Body of pancreas (tissue), 4 donors: ENCODE measurements at regions not wholly inside any gene's neighbourhood (a gene's known extent, or its start where the extent isn't known, plus 50 kb on each side); places are given as distances from the start of the nearest gene placed in this dataset.
A peak's percentile ranks its signal among the peaks of the same experiment; 100 is the strongest.

Source experiments
- ATAC-seq: fragments of 150-250 bp; one replicate; pipeline ENCODE4 v1.9.1; 2016
- DNase-seq, 4 donors: peaks; one replicate each; pipeline ENCODE4 v3.0.0-alpha.2; 2019
- H3K27ac ChIP-seq, 4 donors: fragments of 200-600 bp; sonication (generic); 1 replicate in 3 of 4; 2 replicates in 1 of 4; pipeline versions ENCODE4 v1.5.1 to v1.6.1; 2016 to 2019; ENCODE audit warnings: mild to moderate bottlenecking in 1 of 4, mixed read lengths in 1 of 4, moderate library complexity in 1 of 4
- H3K27me3 ChIP-seq, 2 donors: fragments of 200-600 bp; sonication (generic); one replicate each; pipeline ENCODE4 v1.6.0; 2016; ENCODE audit warnings: mild to moderate bottlenecking in 1 of 2
- H3K36me3 ChIP-seq, 2 donors: fragments of 200-600 bp; sonication (generic); replicated peaks in 1 of 2; 2 replicates each; pipeline ENCODE4 v1.5.1; 2016; ENCODE audit warnings: low read depth in 2 of 2; ENCODE audit not compliant: insufficient read depth in 1 of 2
- H3K4me1 ChIP-seq: fragments of 200-600 bp; sonication (generic); one replicate; pipeline ENCODE4 v1.6.0; 2016
- H3K4me3 ChIP-seq, 2 donors: fragments of 200-600 bp; sonication (generic); 1 replicate in 1 of 2; 2 replicates in 1 of 2; pipeline ENCODE4 v1.5.1; 2016 to 2019
- H3K9me3 ChIP-seq, 3 donors: fragments of 200-600 bp; sonication (generic); 1 replicate in 2 of 3; 2 replicates in 1 of 3; pipeline ENCODE4 v1.5.1; 2016
- CTCF ChIP-seq, 7 experiments: fragments of 450-650 bp in 4 of 7; fragments of 200-600 bp in 3 of 7; sonication (generic) in 3 of 7; IDR thresholded peaks; one replicate each; pipeline ENCODE4 v1.5.1; 2016 to 2019; ENCODE audit warnings: antibody characterized with exemption in 7 of 7
- POLR2A ChIP-seq, 3 donors: fragments of 450-650 bp; IDR thresholded peaks; one replicate each; pipeline ENCODE4 v1.6.1; 2016; ENCODE audit warnings: antibody characterized with exemption in 3 of 3, mild to moderate bottlenecking in 2 of 3
- WGBS, 2 donors: methylation state at CpG; one replicate each; pipeline ENCODE4 v1.1.5; 2017; 5-methylcytosine and 5-hydroxymethylcytosine counted together
- intact Hi-C: fragments of 100-400 bp; cut with DNase I; formaldehyde crosslinking; loops from one replicate; pipeline ENCODE4 v1.15.1; 2023

DNA sequence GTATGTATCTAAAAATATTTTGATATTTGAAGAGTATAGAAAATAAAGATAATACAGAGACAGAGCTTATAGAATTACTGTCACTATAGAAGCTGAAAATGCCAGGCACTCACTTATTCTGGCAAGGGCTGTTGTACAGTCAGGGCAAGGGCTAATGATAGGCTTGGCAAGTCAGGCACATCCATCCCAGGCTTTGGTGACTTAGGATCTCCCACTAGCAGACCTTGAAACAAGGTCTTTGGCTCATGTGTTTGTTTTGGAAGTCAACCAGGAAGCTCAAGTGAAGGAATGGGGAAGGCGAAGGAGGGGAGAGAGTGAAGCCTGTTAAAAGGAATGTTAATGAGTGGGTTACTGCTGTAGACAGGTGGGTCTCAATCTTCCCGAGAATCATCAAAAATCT lies 199.1 kb upstream of the SUCLG2 start:
- no peak for TF ChIP-seq POLR2A (IDR thresholded peaks at IDR 0.05)
- peak overlapping the region in 1 of 4 donors; percentile 33 for H3K27ac ChIP-seq

DNA sequence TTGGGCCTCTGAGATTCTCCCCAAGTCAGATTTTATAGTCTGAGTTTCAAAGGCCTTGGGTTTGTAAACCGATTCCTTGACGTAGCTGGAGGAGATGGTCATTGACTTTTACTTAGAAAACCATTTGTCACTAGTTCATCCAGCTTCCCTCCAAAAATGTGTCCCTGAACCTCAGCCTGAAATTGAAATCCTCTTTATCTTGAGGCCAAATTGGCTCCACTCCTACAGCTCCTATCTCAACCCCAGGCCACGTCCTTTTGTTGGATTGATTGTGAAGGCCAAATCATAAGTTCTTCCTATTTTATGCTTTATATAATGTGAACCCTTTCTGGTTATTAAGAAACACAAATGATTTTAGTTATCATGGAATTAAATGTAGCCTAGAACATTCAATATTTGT lies 193.9 kb upstream of the SUCLG2 start:
- no peaks in the 10 kb centered on the region for H3K4me1 ChIP-seq
- no peaks in the 10 kb centered on the region for H3K36me3 ChIP-seq
- H3K27me3 ChIP-seq: no peaks in the 10 kb centered on the region
- no peak for TF ChIP-seq CTCF (IDR thresholded peaks at IDR 0.05)
- no peak for TF ChIP-seq POLR2A (IDR thresholded peaks at IDR 0.05)
- intact Hi-C loops: no loop called here
- H3K4me3 ChIP-seq: no peak overlapping the region
- WGBS, 2 donors: 50 to 61% methylated on average over 3 of the region's 3 CpGs
- H3K9me3 ChIP-seq: no peaks in the 10 kb centered on the region
- ATAC-seq (no peak), DNase-seq (no peak)
- no peak overlapping the region for H3K27ac ChIP-seq

More for the DNA sequence above, 199.1 kb upstream of the SUCLG2 start:
- Histone ChIP-seq H3K27me3 (no peaks in the 10 kb centered on the region), H3K4me3 (no peak overlapping the region), H3K4me1 (peaks cover 7% of the 10 kb centered on the region), H3K9me3 (no peaks in the 10 kb centered on the region), H3K36me3 (no peaks in the 10 kb centered on the region)
- no peak for DNase-seq
- no peak for ATAC-seq
- intact Hi-C loops: no loop called here
- 42 to 45% methylated on average over 2 of the region's 2 CpGs for WGBS, 2 donors

GRCh38 chr3:67846166-67846565 lies 191.8 kb upstream of the SUCLG2 start:
- intact Hi-C loops: no loop called here
- Histone ChIP-seq H3K4me3 (no peak overlapping the region), H3K27ac (no peak overlapping the region), H3K4me1 (no peaks in the 10 kb centered on the region), H3K36me3 (no peaks in the 10 kb centered on the region), H3K9me3 (no peaks in the 10 kb centered on the region), H3K27me3 (no peaks in the 10 kb centered on the region)
- DNase-seq (no peak), ATAC-seq (no peak)
- no peak for TF ChIP-seq CTCF (IDR thresholded peaks at IDR 0.05)

DNA sequence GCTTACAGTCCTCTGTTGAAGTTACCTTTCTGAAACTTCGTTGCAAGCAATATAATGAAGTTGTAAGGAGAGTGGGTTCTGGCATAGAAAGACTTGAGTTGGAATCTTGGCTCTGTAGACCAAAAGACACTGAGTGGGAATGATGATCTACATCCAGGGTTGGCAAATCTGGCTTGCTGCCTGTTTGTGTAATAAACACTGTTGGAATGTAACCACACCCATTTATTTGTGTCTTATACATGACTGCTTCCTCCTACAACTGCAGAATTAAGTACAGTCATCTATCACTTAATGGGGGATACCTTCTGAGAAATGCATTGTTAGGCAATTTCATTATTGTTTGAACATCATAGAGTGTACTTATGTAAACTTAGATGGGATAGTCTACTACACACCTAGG lies 178.4 kb upstream of the SUCLG2 start:
- DNase-seq (no peak), ATAC-seq (no peak)
- intact Hi-C loops: no loop called here
- Histone ChIP-seq H3K9me3 (no peaks in the 10 kb centered on the region), H3K27ac (no peak overlapping the region), H3K36me3 (no peaks in the 10 kb centered on the region), H3K27me3 (no peaks in the 10 kb centered on the region), H3K4me3 (no peak overlapping the region), H3K4me1 (no peaks in the 10 kb centered on the region)
- WGBS, 2 donors: 50 to 76% methylated on average over 1 of the region's 1 CpG
- TF ChIP-seq CTCF (IDR thresholded peaks at IDR 0.05): no peak
- TF ChIP-seq POLR2A (IDR thresholded peaks at IDR 0.05): no peak

DNA sequence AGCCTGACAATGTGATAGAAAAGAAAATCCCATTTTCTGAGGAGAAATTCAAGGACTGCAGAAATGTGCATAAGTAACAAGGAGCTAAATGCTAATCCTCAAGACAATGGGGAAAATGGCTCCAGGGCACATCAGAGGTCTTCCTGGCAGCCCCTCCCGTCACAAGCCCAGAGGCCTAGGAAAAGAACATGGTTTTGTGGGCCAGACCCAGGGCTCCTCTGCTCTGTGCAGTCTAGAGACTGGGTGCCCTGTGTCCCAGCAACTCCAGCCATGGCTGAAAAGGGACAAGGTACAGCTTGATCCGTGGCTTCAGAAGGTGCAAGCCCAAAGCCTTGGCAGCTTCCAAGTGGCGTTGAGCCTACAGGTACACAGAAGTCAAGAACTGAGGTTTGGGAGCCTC lies 176.8 kb upstream of the SUCLG2 start:
- Histone ChIP-seq H3K4me1 (no peaks in the 10 kb centered on the region), H3K27me3 (no peaks in the 10 kb centered on the region), H3K27ac (no peak overlapping the region), H3K9me3 (no peaks in the 10 kb centered on the region), H3K4me3 (no peak overlapping the region), H3K36me3 (no peaks in the 10 kb centered on the region)
- no peak for DNase-seq
- TF ChIP-seq CTCF (IDR thresholded peaks at IDR 0.05): no peak
- no peak for TF ChIP-seq POLR2A (IDR thresholded peaks at IDR 0.05)
- WGBS, 2 donors: 59 to 87% methylated on average over 3 of the region's 3 CpGs
- ATAC-seq: no peak
- intact Hi-C loops: no loop called here
